ENCODE measurements at regions not wholly inside any gene's neighbourhood (a gene's known extent, or its start where the extent isn't known, plus 50 kb on each side); places are given as distances from the start of the nearest gene placed in this dataset.

GRCh38 chr2:236909802-236910201 lies 175.9 kb upstream of the COPS8 start:
- TF ChIP-seq EP300 (IDR thresholded peaks at IDR 0.05; ENCODE audit: borderline replicate concordance): no peak

GRCh38 chr2:236910781-236911495 lies 174.8 kb upstream of the COPS8 start:
- TF ChIP-seq FOXM1 (IDR thresholded peaks at IDR 0.05; ENCODE audit: borderline replicate concordance, low read depth): no peak
- no peak for TF ChIP-seq RAD21 (IDR thresholded peaks at IDR 0.05; ENCODE audit: low read depth)
- TF ChIP-seq CREB1 (IDR thresholded peaks at IDR 0.05; ENCODE audit: low read depth): no peak
- TF ChIP-seq MAX (IDR thresholded peaks at IDR 0.05): no peak

GRCh38 chr2:236912326-236913120 lies 173.2 kb upstream of the COPS8 start:
- TF ChIP-seq TEAD4 (IDR thresholded peaks at IDR 0.05) (no peak), ZBTB7A (IDR thresholded peaks at IDR 0.05; ENCODE audit: low read depth) (no peak), TAF1 (IDR thresholded peaks at IDR 0.05; ENCODE audit: low read depth) (no peak), TCF12 (IDR thresholded peaks at IDR 0.05; ENCODE audit: low read depth) (no peak), RAD21 (IDR thresholded peaks at IDR 0.05; ENCODE audit: low read depth) (no peak), MAX (IDR thresholded peaks at IDR 0.05) (no peak), EP300 (IDR thresholded peaks at IDR 0.05; ENCODE audit: borderline replicate concordance) (no peak), REST (IDR thresholded peaks at IDR 0.05; ENCODE audit: low read depth) (no peak), YY1 (IDR thresholded peaks at IDR 0.05; ENCODE audit: low read depth) (no peak), USF1 (IDR thresholded peaks at IDR 0.05) (no peak), CREB1 (IDR thresholded peaks at IDR 0.05; ENCODE audit: low read depth) (no peak), EGR1 (IDR thresholded peaks at IDR 0.05) (no peak)

- TF ChIP-seq MAX (IDR thresholded peaks at IDR 0.05) (no peak), RAD21 (IDR thresholded peaks at IDR 0.05; ENCODE audit: low read depth) (no peak), CEBPB (IDR thresholded peaks at IDR 0.05) (no peak)
Observed at GRCh38 chr2:236915186-236915585, 170.5 kb upstream of the COPS8 start.

- no peak for TF ChIP-seq EP300 (IDR thresholded peaks at IDR 0.05; ENCODE audit: borderline replicate concordance)
- no peak for TF ChIP-seq EGR1 (IDR thresholded peaks at IDR 0.05)
- no peak for TF ChIP-seq YY1 (IDR thresholded peaks at IDR 0.05; ENCODE audit: low read depth)
- no peak for TF ChIP-seq TCF12 (IDR thresholded peaks at IDR 0.05; ENCODE audit: low read depth)
- TF ChIP-seq CEBPB (IDR thresholded peaks at IDR 0.05): no peak
- TF ChIP-seq NFIC (IDR thresholded peaks at IDR 0.05): no peak
- TF ChIP-seq FOXM1 (IDR thresholded peaks at IDR 0.05; ENCODE audit: borderline replicate concordance, low read depth): no peak
- TF ChIP-seq RAD21 (IDR thresholded peaks at IDR 0.05; ENCODE audit: low read depth): no peak
- TF ChIP-seq USF1 (IDR thresholded peaks at IDR 0.05): no peak
- no peak for TF ChIP-seq ZBTB7A (IDR thresholded peaks at IDR 0.05; ENCODE audit: low read depth)
- no peak for TF ChIP-seq CREB1 (IDR thresholded peaks at IDR 0.05; ENCODE audit: low read depth)
- TF ChIP-seq REST (IDR thresholded peaks at IDR 0.05; ENCODE audit: low read depth): no peak
- no peak for TF ChIP-seq TAF1 (IDR thresholded peaks at IDR 0.05; ENCODE audit: low read depth)
- TF ChIP-seq TEAD4 (IDR thresholded peaks at IDR 0.05): no peak
- TF ChIP-seq MAX (IDR thresholded peaks at IDR 0.05): no peak
Observed at GRCh38 chr2:236915726-236916125, 170.0 kb upstream of the COPS8 start.

GRCh38 chr2:236916181-236916580 lies 169.5 kb upstream of the COPS8 start:
- TF ChIP-seq EGR1 (IDR thresholded peaks at IDR 0.05) (no peak), CEBPB (IDR thresholded peaks at IDR 0.05) (no peak), RAD21 (IDR thresholded peaks at IDR 0.05; ENCODE audit: low read depth) (no peak), ZBTB7A (IDR thresholded peaks at IDR 0.05; ENCODE audit: low read depth) (no peak)

Measured in Ishikawa (cell line).